Muscle of leg (tissue), 3 donors: ENCODE measurements at regions not wholly inside any gene's neighbourhood (a gene's known extent, or its start where the extent isn't known, plus 50 kb on each side); places are given as distances from the start of the nearest gene placed in this dataset.

Source experiments
- DNase-seq: peaks from one replicate; pipeline ENCODE4 v3.0.0; 2013
- H3K27ac ChIP-seq: one replicate; pipeline ENCODE4 v1.5.1; 2013; ENCODE audit warnings: mild to moderate bottlenecking, low read length, control low read depth
- H3K27me3 ChIP-seq: one replicate; pipeline ENCODE4 v1.6.1; 2013; ENCODE audit warnings: low read length; ENCODE audit not compliant: control insufficient read depth, insufficient read depth
- H3K36me3 ChIP-seq: one replicate; pipeline ENCODE4 v1.6.1; 2013; ENCODE audit warnings: low read length; ENCODE audit not compliant: control insufficient read depth, insufficient read depth
- H3K4me1 ChIP-seq: one replicate; pipeline ENCODE4 v1.6.1; 2013; ENCODE audit warnings: low read length; ENCODE audit not compliant: control insufficient read depth, insufficient read depth
- H3K4me3 ChIP-seq: one replicate; pipeline ENCODE4 v1.5.1; 2013; ENCODE audit warnings: low read length, control low read depth
- H3K9me3 ChIP-seq: replicated peaks from 2 replicates; pipeline ENCODE4 v1.6.1; 2013; ENCODE audit warnings: low read depth, low read length; ENCODE audit not compliant: control insufficient read depth
- WGBS: methylation state at CpG from one replicate; pipeline ENCODE4 v1.1.5; 2013; ENCODE audit warnings: missing lambda C conversion rate; ENCODE audit not compliant: insufficient coverage; 5-methylcytosine and 5-hydroxymethylcytosine counted together

DNA sequence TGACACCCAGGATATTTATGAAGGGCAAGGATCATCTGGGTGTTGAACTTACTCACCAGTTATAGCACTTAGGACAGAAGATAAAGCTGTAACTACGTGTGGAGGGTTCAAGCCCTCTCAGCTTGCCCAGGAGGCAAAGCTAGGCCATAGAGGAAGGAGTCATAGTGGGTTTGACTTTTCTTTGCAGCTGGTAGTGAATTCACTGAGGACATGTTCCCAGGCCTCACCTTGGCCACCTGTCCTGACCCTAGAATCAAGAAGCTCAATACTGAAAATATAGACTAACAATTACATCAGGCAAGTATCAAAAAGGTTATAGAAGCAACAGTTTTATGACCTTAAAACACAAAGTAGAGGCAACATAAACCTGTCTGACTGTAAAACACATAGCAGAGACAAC is 1207.7 kb downstream of the SLITRK1 start:
- Histone ChIP-seq H3K27ac (no peak overlapping the region), H3K4me3 (no peak overlapping the region), H3K9me3 (no peaks in the 10 kb centered on the region), H3K4me1 (no peaks in the 10 kb centered on the region), H3K36me3 (no peaks in the 10 kb centered on the region), H3K27me3 (no peaks in the 10 kb centered on the region)
- DNase-seq, result no peak
- WGBS, result no CpG with 5 or more reads among the region's 1 CpG

DNA sequence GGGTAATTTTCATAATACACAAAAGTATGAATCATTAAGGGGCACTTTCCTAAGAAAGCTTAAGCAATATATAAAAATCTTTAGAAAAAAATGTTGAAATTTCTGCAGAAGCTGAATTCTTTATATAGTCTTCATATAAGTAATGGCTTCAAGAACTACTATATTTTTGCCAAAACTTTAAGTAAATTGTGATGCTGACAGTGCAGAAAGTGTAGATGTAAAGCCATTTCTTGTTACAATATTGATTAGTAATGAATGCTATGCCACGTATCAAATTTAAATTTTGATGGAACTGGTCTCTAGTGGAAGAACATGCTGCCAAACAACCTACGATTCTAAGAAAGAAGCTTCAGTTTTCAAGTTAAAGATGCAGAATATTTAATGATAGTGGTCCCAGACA is 1210.0 kb downstream of the SLITRK1 start:
- Histone ChIP-seq H3K4me1 (no peaks in the 10 kb centered on the region), H3K4me3 (no peak overlapping the region), H3K36me3 (no peaks in the 10 kb centered on the region), H3K27ac (no peak overlapping the region), H3K27me3 (no peaks in the 10 kb centered on the region), H3K9me3 (no peaks in the 10 kb centered on the region)
- no CpG with 5 or more reads among the region's 2 CpGs for WGBS
- DNase-seq, result no peak

DNA sequence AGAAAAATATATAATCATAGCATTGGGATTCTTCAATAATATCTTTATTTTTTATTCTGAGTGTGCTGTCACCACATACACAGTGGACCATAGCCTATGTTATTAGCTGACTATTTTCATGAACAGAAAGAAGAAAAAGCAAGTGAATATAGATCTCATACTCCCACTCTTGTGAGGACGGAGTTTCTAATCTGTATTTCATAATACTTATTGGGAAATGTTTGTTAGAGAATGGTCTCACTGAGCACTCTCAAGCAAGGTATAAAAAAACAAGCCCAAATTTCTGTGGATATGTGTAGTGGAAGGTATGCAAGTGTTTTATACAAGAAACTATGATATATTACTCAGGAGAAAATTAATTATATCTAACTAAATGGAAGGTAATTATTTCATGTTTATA is 1218.1 kb downstream of the SLITRK1 start:
- no CpG with 5 or more reads among the region's 1 CpG for WGBS

DNA sequence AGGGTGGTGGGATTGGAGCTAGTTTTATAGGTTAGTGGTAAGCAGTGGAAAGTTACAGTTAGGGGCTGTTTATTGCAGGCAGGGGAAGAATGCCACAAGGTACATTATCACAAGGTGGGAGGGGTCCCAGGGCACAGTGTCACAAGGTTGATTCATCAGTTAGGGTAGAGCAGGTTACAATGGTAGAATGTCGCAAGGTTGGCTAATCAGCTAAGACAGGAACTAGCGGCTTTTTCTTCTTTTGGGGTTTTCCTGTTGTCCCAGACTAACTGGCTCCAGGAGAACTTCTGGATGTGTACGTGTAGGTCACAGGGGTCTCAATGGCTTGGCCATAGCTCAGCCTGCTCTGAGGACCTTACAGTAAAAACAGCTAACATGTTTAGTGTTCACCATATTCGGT is 1221.1 kb downstream of the SLITRK1 start:
- Histone ChIP-seq H3K9me3 (no peaks in the 10 kb centered on the region), H3K4me1 (no peaks in the 10 kb centered on the region), H3K4me3 (no peak overlapping the region), H3K27ac (no peak overlapping the region), H3K27me3 (no peaks in the 10 kb centered on the region), H3K36me3 (no peaks in the 10 kb centered on the region)
- no peak for DNase-seq
- WGBS, result 92% methylated on average over 3 of the region's 4 CpGs

More for the DNA sequence above, 1218.1 kb downstream of the SLITRK1 start:
- DNase-seq, result no peak
- H3K27me3 ChIP-seq, result no peaks in the 10 kb centered on the region
- no peaks in the 10 kb centered on the region for H3K4me1 ChIP-seq
- no peak overlapping the region for H3K4me3 ChIP-seq
- no peak overlapping the region for H3K27ac ChIP-seq
- H3K36me3 ChIP-seq, result no peaks in the 10 kb centered on the region
- no peaks in the 10 kb centered on the region for H3K9me3 ChIP-seq

DNA sequence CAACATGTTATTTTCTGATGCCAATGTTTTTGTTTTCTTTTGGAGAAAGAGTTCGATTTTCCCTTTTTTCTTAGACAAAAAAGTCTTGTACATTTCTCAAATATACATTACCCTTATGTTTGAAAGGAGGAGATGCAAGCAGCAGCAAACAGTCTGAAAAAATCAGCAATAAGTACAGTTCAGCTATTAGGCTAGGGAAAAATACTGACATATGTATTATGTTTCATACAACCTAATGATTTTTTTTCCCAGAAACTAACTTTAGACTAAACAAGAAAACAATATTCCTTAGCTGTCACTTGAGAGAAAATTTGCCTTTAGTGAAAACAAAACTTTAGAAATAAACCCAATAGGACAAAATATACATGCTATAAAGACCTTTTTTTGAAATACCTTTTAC is 1223.5 kb downstream of the SLITRK1 start:
- H3K4me1 ChIP-seq, result no peaks in the 10 kb centered on the region
- no peak overlapping the region for H3K4me3 ChIP-seq
- H3K9me3 ChIP-seq, result no peaks in the 10 kb centered on the region
- H3K27ac ChIP-seq, result no peak overlapping the region
- WGBS, result no CpG with 5 or more reads among the region's 1 CpG
- H3K27me3 ChIP-seq, result no peaks in the 10 kb centered on the region
- no peaks in the 10 kb centered on the region for H3K36me3 ChIP-seq
- no peak for DNase-seq

DNA sequence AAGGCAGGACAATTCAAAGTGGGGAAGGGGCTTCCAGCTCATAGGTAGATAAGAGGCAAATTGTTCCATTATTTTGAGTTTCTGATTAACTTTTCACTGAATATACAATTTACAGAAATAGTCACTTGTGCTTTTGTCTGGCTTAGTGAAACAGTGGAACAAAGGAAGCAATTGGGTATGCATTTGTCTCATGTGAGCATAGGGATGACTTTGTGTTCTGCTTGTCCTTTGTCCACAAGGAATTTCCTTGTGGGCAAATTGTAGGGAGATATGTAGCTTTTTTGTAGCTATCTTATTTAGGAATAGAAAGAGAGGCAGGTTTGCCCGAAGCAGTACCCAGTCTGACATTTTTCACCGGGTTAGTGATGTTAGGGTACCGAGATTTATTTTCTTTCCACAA is 1224.8 kb downstream of the SLITRK1 start:
- H3K27me3 ChIP-seq, result no peaks in the 10 kb centered on the region
- no peaks in the 10 kb centered on the region for H3K4me1 ChIP-seq
- H3K27ac ChIP-seq, result no peak overlapping the region
- no peak for DNase-seq
- WGBS, result no CpG with 5 or more reads among the region's 3 CpGs
- H3K4me3 ChIP-seq, result no peak overlapping the region
- H3K9me3 ChIP-seq, result no peaks in the 10 kb centered on the region
- H3K36me3 ChIP-seq, result no peaks in the 10 kb centered on the region

DNA sequence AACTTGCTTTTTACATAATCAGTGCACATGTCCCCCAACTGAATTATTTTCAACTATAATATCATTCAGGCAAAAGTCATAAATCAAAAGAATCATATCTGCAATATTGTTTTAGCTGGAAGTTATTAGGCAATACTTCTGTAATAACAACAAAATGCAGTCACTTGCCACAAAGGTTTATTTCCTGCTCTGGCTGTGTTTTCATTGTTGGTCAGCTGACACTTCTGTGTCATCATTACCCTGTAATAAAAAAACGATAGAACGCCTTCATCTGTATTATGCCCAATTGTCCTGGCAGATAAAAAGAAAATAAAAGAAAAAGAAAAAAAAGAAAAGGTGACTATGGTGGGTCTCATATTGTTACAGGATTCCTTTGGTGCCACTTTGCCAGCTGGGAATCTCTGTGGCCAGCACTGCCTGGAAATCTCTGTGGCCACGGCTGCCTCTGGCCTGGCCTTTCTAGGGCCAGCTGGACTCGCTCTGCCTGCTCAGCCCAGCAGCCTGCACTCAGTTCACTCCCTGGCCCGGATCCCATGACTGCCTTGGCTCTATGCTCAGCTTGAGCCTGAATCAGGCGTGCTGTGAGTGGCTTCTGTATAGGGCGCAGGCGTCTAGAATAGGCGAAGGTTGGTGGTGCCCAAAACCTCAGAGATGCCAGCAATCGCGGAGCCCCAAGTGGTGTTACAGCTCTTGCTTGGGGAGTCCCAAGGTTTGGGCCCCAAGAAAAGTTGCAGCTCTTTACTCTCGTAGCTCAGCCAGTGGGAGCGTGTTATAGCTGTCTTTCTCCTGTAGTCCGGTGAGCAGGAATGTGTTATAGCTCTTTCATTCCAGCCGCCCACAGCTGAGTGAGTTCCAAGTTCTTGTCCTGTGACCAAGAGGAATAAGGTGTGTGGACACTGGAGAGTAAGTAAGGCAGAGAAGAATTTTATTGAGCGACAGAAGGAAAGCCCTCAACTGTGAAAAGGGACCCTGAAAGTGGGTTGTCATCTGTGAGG is 1227.1 kb downstream of the SLITRK1 start:
- no peak overlapping the region for H3K4me3 ChIP-seq
- H3K4me1 ChIP-seq, result no peaks in the 10 kb centered on the region
- no peaks in the 10 kb centered on the region for H3K27me3 ChIP-seq
- H3K9me3 ChIP-seq, result no peaks in the 10 kb centered on the region
- 90% methylated on average over 12 of the region's 16 CpGs for WGBS
- H3K36me3 ChIP-seq, result no peaks in the 10 kb centered on the region
- DNase-seq, result peak; percentile 4
- no peak overlapping the region for H3K27ac ChIP-seq

DNA sequence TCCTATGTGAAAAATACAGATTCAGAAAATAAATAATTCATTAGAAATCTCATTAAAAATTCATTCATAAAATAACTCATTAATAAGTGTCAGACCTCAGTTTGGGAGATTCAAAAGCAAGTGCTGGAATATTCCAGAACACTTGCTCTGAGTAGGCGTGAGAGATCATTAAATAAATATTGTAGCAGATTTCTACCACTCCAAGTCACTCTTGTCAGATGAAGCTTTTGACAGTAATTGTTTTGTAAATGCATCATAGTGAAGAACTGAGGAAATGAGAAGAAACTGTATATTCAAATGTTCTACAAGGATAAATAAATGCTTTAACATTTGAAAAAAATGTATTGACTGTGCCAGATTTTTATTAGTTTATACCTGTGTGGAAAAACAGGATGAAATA is 1228.1 kb downstream of the SLITRK1 start:
- no peaks in the 10 kb centered on the region for H3K4me1 ChIP-seq
- H3K27ac ChIP-seq, result no peak overlapping the region
- no peak overlapping the region for H3K4me3 ChIP-seq
- no peaks in the 10 kb centered on the region for H3K27me3 ChIP-seq
- WGBS, result no CpG with 5 or more reads among the region's 1 CpG
- no peaks in the 10 kb centered on the region for H3K36me3 ChIP-seq
- DNase-seq, result no peak
- H3K9me3 ChIP-seq, result no peaks in the 10 kb centered on the region

DNA sequence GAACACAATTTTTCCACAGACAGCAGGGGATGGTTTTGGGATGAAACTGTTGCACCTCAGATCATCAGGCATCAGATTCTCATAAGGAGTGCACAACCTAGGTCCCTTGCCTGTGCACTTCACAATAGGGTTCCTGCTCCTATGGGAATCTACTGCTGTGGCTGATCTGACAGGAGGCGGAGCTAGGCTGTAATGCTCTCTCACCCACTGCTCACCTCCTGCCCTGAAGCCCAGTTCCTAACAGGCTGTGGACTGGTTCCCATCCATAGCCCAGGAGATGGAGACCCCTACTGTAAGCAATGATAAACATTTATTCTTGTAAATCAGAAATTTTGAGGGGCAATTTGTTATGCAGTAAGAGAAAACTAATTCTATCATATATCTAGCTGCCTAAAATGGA is 1234.7 kb downstream of the SLITRK1 start:
- H3K4me1 ChIP-seq, result no peaks in the 10 kb centered on the region
- no peaks in the 10 kb centered on the region for H3K9me3 ChIP-seq
- no peak overlapping the region for H3K4me3 ChIP-seq
- no peaks in the 10 kb centered on the region for H3K36me3 ChIP-seq
- no CpG with 5 or more reads among the region's 1 CpG for WGBS
- no peaks in the 10 kb centered on the region for H3K27me3 ChIP-seq
- no peak overlapping the region for H3K27ac ChIP-seq
- no peak for DNase-seq

DNA sequence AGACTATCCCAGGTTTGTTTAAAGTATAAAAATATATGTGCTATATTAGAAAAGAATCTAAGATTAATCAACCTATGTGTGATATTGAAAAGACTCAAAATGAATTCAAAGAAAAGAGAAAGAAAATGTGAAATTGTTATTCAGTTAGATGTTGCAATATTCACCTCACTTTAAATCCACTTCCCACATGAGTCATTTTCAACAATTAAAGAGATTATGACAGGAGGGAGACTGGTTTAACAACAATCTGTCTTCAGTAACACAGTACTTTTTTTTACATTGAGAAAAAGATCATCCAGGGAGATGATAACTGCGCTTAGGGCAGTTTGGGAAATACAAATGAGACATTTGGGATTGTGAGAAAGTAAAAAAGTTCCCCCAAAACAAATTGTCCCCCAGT is 1246.2 kb downstream of the SLITRK1 start:
- H3K27me3 ChIP-seq, result no peaks in the 10 kb centered on the region
- H3K4me3 ChIP-seq, result no peak overlapping the region
- no CpG with 5 or more reads among the region's 1 CpG for WGBS
- peaks cover 4% of the 10 kb centered on the region for H3K9me3 ChIP-seq
- H3K4me1 ChIP-seq, result no peaks in the 10 kb centered on the region
- no peak overlapping the region for H3K27ac ChIP-seq
- H3K36me3 ChIP-seq, result no peaks in the 10 kb centered on the region
- no peak for DNase-seq
